Stimulated activated naive CD8-positive, alpha-beta T cell treated with anti-CD3 and anti-CD28 coated beads, Interleukin-15, Interleukin-2, amounts not matched to agents 100 ng/mL and 50 ng/mL, for 24 hours (primary cell): ENCODE measurements at regions not wholly inside any gene's neighbourhood (a gene's known extent, or its start where the extent isn't known, plus 50 kb on each side); places are given as distances from the start of the nearest gene placed in this dataset.

ENCODE experiments used
- H3K27ac Mint-ChIP-seq: one replicate; pipeline ENCODE4 v1.8.0; 2021; ENCODE audit warnings: mild to moderate bottlenecking, mixed read lengths
- H3K27me3 Mint-ChIP-seq: one replicate; pipeline ENCODE4 v1.8.0; 2021; ENCODE audit warnings: mixed read lengths
- H3K36me3 Mint-ChIP-seq: one replicate; pipeline ENCODE4 v1.8.0; 2021; ENCODE audit warnings: low read depth, mixed read lengths
- H3K4me1 Mint-ChIP-seq: one replicate; pipeline ENCODE4 v1.8.0; 2021; ENCODE audit warnings: low read depth, mixed read lengths
- H3K4me3 Mint-ChIP-seq: one replicate; pipeline ENCODE4 v1.8.0; 2021; ENCODE audit warnings: mild to moderate bottlenecking, mixed read lengths
- H3K9me3 Mint-ChIP-seq: one replicate; pipeline ENCODE4 v1.8.0; 2021; ENCODE audit warnings: mixed read lengths

DNA sequence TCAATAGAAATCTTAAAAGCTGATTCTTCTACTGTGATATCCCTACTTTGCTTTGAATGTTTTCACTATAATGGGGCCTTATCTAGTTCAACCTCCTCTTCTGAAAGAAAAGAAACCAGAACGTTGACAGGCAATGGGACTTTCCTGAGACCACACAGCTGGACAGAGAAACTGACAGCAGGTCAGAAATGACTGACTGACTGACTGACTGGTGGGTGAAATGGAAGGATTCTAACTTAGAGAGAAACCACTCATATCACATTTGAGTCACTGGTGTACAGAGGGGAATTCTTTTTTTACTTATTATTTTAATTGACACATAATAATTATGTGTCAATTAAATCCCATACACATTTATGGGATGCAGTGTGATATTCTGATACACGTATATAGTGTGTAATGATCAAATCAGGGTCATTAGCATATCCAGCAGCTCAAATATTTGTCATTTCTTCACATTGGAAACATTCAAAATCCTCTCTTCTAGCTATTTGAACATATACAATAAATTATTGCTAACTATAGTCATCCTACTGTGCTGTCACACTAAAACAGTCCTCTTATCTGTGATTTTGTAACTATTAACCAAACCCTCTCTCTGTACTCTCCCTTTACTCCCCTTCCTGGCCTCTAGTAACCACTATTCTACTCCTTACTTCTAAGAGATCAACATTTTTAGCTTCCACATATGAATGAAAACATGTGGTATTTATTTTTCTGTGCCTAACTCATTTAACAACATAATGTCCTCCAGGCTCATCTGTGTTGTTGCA lies 64.8 kb upstream of the NRSN1 start:
- H3K4me3 Mint-ChIP-seq: no peak overlapping the region
- H3K36me3 Mint-ChIP-seq: no peaks in the 10 kb centered on the region
- no peak overlapping the region for H3K27ac Mint-ChIP-seq

DNA sequence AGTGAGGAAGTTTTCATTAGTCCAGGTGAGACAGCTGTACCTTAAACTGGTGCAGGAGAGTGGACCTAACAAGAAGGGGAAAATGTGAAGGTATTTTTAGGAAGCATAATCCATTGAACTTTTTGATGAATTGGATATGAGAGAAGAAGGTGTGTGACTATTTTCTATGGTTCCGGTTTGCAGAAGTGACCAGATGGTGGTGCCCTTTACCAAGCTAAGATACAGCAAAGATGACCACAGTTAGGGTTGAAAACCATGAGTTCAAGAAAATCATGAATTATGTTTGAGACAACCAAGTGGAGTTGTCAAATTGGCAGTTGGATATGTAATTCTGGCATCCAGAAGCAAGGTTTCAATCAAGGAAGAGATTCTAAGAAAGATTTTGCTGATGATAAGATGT lies 61.9 kb upstream of the NRSN1 start:
- H3K4me1 Mint-ChIP-seq: no peaks in the 10 kb centered on the region
- H3K4me3 Mint-ChIP-seq: no peak overlapping the region
- H3K27ac Mint-ChIP-seq: no peak overlapping the region
- no peaks in the 10 kb centered on the region for H3K9me3 Mint-ChIP-seq
- H3K27me3 Mint-ChIP-seq: no peaks in the 10 kb centered on the region
- H3K36me3 Mint-ChIP-seq: no peaks in the 10 kb centered on the region

More for the DNA sequence above, 64.8 kb upstream of the NRSN1 start:
- Mint-ChIP-seq H3K9me3 (no peaks in the 10 kb centered on the region), H3K27me3 (no peaks in the 10 kb centered on the region), H3K4me1 (no peaks in the 10 kb centered on the region)

DNA sequence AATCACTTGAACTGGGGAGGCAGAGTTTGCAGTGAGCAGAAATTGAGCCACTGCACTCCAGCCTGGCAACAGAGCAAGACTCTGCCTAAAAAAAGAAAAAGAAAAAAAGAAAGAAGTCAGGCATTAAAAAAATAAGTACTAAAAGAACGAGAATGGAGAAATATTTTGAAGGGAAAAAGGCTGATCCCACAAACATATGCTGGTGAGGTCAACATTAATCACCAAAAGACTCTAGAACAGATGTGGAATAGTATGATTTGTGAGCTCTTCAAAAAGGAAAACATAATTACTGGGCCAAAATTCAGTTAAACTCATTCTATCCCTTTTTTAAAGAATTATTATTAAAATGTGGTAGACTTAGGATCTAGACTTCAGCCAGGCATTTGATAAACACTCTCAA lies 61.2 kb upstream of the NRSN1 start:
- no peaks in the 10 kb centered on the region for H3K36me3 Mint-ChIP-seq
- no peaks in the 10 kb centered on the region for H3K27me3 Mint-ChIP-seq
- H3K27ac Mint-ChIP-seq: no peak overlapping the region
- no peaks in the 10 kb centered on the region for H3K9me3 Mint-ChIP-seq
- no peak overlapping the region for H3K4me3 Mint-ChIP-seq
- H3K4me1 Mint-ChIP-seq: no peaks in the 10 kb centered on the region

DNA sequence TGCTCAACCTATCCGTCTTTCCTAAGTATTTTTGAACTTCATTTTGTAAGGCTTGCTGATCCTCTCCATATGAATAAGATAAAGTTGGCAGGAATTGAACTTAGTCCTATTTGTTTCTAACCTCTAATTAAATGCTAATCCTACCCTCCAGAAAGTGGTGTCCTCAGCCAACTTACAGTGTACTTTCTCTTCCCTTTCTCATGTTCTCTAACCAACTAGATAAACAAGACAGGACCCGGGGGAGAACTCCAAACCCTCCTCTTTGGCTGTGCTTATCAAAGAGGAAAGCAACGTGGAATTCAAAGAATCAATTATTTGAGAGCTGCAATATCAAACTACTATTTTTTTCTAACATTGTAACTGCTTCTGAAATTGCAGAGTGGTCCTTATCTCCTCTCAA lies 56.5 kb upstream of the NRSN1 start:
- H3K36me3 Mint-ChIP-seq: no peaks in the 10 kb centered on the region
- no peak overlapping the region for H3K27ac Mint-ChIP-seq
- H3K4me3 Mint-ChIP-seq: no peak overlapping the region
- no peaks in the 10 kb centered on the region for H3K9me3 Mint-ChIP-seq
- H3K27me3 Mint-ChIP-seq: no peaks in the 10 kb centered on the region
- H3K4me1 Mint-ChIP-seq: no peaks in the 10 kb centered on the region

DNA sequence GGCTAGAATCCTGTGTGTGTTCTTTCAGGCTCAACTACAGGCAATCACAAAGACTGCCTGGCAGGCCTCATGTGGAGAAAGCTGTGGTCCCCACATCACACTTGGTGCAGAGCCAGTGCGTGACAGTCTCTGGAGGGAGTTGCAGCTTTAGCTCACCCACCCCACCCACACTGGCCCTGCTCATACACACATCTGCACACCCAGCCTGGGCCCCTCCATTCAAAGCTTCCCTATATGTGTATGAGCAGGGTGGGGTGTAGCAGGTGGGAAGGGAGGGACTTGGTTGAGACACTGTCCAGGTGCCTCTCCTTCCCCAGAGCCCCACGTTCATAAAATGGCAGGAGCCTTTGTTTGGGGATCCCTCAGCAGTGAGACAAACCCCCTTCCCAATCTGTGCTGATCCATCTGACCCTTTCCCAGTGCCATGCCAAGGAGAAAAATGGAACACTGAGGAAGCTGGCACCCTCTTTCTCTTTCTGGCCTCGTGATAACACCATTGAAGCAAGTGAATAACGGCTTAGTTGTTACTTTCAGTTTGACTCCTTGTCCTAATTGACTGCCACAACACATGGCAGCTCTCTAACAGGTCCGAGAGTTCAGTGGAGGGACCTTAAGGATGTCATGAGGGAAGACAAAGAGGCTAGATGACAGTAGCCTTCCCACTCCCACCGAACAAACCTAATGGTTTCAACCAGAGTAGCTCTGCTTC lies 53.8 kb upstream of the NRSN1 start:
- peaks cover under 1% of the 10 kb centered on the region for H3K9me3 Mint-ChIP-seq
- H3K4me1 Mint-ChIP-seq: no peaks in the 10 kb centered on the region
- no peaks in the 10 kb centered on the region for H3K27me3 Mint-ChIP-seq
- H3K36me3 Mint-ChIP-seq: no peaks in the 10 kb centered on the region
- no peak overlapping the region for H3K27ac Mint-ChIP-seq
- no peak overlapping the region for H3K4me3 Mint-ChIP-seq

DNA sequence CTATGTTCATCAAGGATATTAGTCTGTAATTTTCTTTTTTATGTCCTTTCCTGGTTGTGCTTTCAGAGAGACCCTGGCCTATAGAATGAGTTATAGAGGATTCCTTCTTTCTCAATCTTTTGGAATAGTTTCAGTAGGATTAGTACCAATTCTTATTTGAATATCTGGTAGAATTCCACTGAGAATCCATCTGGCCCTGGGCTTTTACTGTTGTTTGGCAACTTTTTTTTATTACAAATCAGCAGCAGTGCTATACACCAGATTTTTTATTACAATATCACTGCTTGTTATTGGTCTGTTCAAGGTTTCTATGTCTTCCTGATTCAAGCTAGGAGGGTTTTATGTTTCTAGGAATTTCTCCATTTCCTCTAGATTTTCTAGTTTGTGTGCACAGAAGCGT lies 50.0 kb upstream of the NRSN1 start:
- no peaks in the 10 kb centered on the region for H3K27me3 Mint-ChIP-seq
- H3K4me1 Mint-ChIP-seq: no peaks in the 10 kb centered on the region
- peaks cover 5% of the 10 kb centered on the region for H3K9me3 Mint-ChIP-seq
- no peak overlapping the region for H3K4me3 Mint-ChIP-seq
- no peaks in the 10 kb centered on the region for H3K36me3 Mint-ChIP-seq
- no peak overlapping the region for H3K27ac Mint-ChIP-seq
